ENCODE measurements at regions not wholly inside any gene's neighbourhood (a gene's known extent, or its start where the extent isn't known, plus 50 kb on each side); places are given as distances from the start of the nearest gene placed in this dataset.

DNA sequence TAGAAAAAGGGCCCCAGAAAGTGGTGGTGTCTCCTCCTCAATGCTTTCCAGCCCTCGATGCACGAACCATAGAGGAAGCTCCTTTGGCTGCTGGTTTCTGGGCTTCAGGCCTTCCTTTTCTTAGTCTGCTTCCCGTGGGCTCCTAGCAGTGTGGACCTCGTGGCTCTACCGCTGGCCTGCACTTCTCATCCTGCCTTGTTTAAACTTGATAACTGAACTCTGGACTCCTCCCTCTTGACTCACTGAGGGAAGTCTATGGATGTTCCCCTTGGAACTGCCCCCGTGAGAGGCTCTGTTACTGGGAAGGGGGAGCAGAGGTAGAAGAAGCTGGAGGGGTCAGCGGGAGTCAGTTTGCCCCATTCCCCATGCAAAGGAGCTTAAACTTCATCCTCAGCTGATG is 75.3 kb upstream of the WDR26 start:
- TF ChIP-seq POLR2A (IDR thresholded peaks at IDR 0.05) = no peak
- TF ChIP-seq, protein P1, sequence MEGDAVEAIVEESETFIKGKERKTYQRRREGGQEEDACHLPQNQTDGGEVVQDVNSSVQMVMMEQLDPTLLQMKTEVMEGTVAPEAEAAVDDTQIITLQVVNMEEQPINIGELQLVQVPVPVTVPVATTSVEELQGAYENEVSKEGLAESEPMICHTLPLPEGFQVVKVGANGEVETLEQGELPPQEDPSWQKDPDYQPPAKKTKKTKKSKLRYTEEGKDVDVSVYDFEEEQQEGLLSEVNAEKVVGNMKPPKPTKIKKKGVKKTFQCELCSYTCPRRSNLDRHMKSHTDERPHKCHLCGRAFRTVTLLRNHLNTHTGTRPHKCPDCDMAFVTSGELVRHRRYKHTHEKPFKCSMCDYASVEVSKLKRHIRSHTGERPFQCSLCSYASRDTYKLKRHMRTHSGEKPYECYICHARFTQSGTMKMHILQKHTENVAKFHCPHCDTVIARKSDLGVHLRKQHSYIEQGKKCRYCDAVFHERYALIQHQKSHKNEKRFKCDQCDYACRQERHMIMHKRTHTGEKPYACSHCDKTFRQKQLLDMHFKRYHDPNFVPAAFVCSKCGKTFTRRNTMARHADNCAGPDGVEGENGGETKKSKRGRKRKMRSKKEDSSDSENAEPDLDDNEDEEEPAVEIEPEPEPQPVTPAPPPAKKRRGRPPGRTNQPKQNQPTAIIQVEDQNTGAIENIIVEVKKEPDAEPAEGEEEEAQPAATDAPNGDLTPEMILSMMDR (IDR thresholded peaks at IDR 0.05) = no peak

All from uterus (tissue), 2 donors.